ENCODE measurements at regions not wholly inside any gene's neighbourhood (a gene's known extent, or its start where the extent isn't known, plus 50 kb on each side); places are given as distances from the start of the nearest gene placed in this dataset.

DNA sequence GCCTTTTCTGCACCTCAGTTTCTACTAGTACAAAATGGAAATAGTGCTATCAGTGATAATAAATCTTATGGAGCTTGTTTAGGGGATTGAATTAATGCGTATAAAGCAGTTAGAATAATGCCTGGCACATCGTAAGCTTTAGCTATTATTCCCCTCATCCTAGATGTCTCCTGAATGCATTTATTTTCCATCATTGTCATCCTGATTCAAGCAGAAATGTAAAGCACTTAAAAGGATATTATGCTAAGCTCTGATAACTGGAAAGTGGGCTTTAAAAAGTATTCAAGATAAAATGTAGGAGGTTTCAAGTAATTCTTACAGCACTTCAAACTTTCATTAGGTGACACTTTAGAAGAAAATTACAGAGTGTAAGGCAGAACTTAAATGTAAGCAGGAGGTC, 178.7 kb downstream of the RBM46 start:
- Histone ChIP-seq H3K27me3 (ENCODE audit: insufficient read depth, low read length) (no peaks in the 10 kb centered on the region), H3K4me3 (replicated peaks in 1 of 2; ENCODE audit: low read depth in 1 of 2, low read length in 2 of 2) (no peak overlapping the region), H3K9ac (ENCODE audit: low read length) (no peak overlapping the region), H3K9me2 (ENCODE audit: insufficient read depth) (no peaks in the 10 kb centered on the region), H3K4me1 (ENCODE audit: control insufficient read depth in 1 of 2, insufficient read depth in 2 of 2, low read length in 2 of 2) (no peaks in the 10 kb centered on the region), H3K9me3 (ENCODE audit: control insufficient read depth in 1 of 2, insufficient read depth in 1 of 2, low read depth in 1 of 2, low read length in 2 of 2) (no peaks in the 10 kb centered on the region), H2AFZ (ENCODE audit: low read depth, low read length, poor library complexity, severe bottlenecking) (no peak overlapping the region), H4K20me1 (ENCODE audit: insufficient read depth) (no peaks in the 10 kb centered on the region), H3K27ac (ENCODE audit: low read depth, low read length) (no peak overlapping the region), H3K36me3 (ENCODE audit: control insufficient read depth in 1 of 2, insufficient read depth in 2 of 2, low read length in 2 of 2) (no peaks in the 10 kb centered on the region), H3K79me2 (ENCODE audit: insufficient read depth, low read length) (no peaks in the 10 kb centered on the region), H3K4me2 (ENCODE audit: low read length) (no peak overlapping the region)
- ChIA-PET RAD21 (ENCODE audit: low non-redundant PET in 1 of 2, low total read pairs in 2 of 2, uncharacterized antibody in 2 of 2, unreplicated experiment in 2 of 2) (no interaction called here), POLR2A (no interaction called here), CTCF (no interaction called here)
- BruUV-seq (replicated peaks): no TSS peak
- TF ChIP-seq FOSL1 (IDR thresholded peaks at IDR 0.05; ENCODE audit: low read depth) (no peak), CEBPB (IDR thresholded peaks at IDR 0.05; ENCODE audit: low read depth) (no peak), SIN3A (IDR thresholded peaks at IDR 0.05; ENCODE audit: low read depth) (no peak), ELF1 (IDR thresholded peaks at IDR 0.05; ENCODE audit: borderline replicate concordance, low read depth) (no peak), YY1 (IDR thresholded peaks at IDR 0.05; ENCODE audit: extremely low read depth, insufficient replicate concordance, low read depth, low read length) (no peak), SP1 (IDR thresholded peaks at IDR 0.05; ENCODE audit: low read depth) (no peak), CBX3 (IDR thresholded peaks at IDR 0.05; ENCODE audit: low read depth) (no peak), EZH2 (IDR thresholded peaks at IDR 0.05) (no peak), TCF7L2 (IDR thresholded peaks at IDR 0.05; ENCODE audit: borderline replicate concordance, extremely low read depth, insufficient read depth, insufficient read length) (no peak), RAD21 (IDR thresholded peaks at IDR 0.05; ENCODE audit: low read depth) (no peak)
- TF ChIP-seq, protein P1, sequence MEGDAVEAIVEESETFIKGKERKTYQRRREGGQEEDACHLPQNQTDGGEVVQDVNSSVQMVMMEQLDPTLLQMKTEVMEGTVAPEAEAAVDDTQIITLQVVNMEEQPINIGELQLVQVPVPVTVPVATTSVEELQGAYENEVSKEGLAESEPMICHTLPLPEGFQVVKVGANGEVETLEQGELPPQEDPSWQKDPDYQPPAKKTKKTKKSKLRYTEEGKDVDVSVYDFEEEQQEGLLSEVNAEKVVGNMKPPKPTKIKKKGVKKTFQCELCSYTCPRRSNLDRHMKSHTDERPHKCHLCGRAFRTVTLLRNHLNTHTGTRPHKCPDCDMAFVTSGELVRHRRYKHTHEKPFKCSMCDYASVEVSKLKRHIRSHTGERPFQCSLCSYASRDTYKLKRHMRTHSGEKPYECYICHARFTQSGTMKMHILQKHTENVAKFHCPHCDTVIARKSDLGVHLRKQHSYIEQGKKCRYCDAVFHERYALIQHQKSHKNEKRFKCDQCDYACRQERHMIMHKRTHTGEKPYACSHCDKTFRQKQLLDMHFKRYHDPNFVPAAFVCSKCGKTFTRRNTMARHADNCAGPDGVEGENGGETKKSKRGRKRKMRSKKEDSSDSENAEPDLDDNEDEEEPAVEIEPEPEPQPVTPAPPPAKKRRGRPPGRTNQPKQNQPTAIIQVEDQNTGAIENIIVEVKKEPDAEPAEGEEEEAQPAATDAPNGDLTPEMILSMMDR (IDR thresholded peaks at IDR 0.05 in 2 of 3, conservative IDR thresholded peaks at IDR 0.05 in 1 of 3; ENCODE audit: borderline replicate concordance in 1 of 3, insufficient read depth in 1 of 3, low read depth in 2 of 3, low read length in 2 of 3): no peak
- TF ChIP-seq, protein P2, sequence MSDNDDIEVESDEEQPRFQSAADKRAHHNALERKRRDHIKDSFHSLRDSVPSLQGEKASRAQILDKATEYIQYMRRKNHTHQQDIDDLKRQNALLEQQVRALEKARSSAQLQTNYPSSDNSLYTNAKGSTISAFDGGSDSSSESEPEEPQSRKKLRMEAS (IDR thresholded peaks at IDR 0.05): no peak
- TF ChIP-seq, protein P3, sequence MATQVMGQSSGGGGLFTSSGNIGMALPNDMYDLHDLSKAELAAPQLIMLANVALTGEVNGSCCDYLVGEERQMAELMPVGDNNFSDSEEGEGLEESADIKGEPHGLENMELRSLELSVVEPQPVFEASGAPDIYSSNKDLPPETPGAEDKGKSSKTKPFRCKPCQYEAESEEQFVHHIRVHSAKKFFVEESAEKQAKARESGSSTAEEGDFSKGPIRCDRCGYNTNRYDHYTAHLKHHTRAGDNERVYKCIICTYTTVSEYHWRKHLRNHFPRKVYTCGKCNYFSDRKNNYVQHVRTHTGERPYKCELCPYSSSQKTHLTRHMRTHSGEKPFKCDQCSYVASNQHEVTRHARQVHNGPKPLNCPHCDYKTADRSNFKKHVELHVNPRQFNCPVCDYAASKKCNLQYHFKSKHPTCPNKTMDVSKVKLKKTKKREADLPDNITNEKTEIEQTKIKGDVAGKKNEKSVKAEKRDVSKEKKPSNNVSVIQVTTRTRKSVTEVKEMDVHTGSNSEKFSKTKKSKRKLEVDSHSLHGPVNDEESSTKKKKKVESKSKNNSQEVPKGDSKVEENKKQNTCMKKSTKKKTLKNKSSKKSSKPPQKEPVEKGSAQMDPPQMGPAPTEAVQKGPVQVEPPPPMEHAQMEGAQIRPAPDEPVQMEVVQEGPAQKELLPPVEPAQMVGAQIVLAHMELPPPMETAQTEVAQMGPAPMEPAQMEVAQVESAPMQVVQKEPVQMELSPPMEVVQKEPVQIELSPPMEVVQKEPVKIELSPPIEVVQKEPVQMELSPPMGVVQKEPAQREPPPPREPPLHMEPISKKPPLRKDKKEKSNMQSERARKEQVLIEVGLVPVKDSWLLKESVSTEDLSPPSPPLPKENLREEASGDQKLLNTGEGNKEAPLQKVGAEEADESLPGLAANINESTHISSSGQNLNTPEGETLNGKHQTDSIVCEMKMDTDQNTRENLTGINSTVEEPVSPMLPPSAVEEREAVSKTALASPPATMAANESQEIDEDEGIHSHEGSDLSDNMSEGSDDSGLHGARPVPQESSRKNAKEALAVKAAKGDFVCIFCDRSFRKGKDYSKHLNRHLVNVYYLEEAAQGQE (IDR thresholded peaks at IDR 0.05; ENCODE audit: low read depth): no peak
- DNase-seq (ENCODE audit: low read depth, low spot score): no peak
- ATAC-seq: no peak
- intact Hi-C loops (cut with micrococcal nuclease): no loop called here

All from HCT116 (cell line).